ENCODE measurements at regions not wholly inside any gene's neighbourhood (a gene's known extent, or its start where the extent isn't known, plus 50 kb on each side); places are given as distances from the start of the nearest gene placed in this dataset.

DNA sequence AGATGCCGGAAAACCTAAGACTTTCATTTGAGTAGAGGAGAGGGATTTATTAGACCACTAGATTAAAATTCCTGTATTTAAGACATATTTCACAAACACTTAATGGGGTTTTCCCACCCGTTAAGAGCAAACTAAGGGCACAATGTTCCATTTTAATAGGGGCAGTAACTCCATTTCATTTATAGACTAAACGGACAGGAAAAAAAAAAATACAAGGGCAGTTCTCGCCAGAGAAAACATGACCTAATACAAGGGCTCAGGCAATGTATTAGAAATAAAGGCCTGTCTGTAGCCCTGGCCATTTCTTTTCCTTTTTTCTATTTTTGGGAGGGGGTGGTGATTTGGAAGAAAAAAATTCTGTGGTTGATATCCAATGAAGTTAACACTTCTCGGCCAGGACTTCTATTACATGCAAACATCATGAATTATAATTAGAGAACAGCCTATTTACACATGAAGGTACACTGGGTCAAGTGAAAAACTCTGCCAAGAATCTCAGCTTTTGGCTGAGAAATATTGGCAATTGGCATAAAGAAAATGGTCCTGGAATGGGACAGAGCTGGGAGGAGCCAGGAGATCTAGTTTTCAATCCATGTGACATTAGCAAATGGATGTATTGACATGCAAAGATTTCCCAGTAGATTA lies 641.1 kb upstream of the TBX3 start (continued):
- TF ChIP-seq, protein P1, sequence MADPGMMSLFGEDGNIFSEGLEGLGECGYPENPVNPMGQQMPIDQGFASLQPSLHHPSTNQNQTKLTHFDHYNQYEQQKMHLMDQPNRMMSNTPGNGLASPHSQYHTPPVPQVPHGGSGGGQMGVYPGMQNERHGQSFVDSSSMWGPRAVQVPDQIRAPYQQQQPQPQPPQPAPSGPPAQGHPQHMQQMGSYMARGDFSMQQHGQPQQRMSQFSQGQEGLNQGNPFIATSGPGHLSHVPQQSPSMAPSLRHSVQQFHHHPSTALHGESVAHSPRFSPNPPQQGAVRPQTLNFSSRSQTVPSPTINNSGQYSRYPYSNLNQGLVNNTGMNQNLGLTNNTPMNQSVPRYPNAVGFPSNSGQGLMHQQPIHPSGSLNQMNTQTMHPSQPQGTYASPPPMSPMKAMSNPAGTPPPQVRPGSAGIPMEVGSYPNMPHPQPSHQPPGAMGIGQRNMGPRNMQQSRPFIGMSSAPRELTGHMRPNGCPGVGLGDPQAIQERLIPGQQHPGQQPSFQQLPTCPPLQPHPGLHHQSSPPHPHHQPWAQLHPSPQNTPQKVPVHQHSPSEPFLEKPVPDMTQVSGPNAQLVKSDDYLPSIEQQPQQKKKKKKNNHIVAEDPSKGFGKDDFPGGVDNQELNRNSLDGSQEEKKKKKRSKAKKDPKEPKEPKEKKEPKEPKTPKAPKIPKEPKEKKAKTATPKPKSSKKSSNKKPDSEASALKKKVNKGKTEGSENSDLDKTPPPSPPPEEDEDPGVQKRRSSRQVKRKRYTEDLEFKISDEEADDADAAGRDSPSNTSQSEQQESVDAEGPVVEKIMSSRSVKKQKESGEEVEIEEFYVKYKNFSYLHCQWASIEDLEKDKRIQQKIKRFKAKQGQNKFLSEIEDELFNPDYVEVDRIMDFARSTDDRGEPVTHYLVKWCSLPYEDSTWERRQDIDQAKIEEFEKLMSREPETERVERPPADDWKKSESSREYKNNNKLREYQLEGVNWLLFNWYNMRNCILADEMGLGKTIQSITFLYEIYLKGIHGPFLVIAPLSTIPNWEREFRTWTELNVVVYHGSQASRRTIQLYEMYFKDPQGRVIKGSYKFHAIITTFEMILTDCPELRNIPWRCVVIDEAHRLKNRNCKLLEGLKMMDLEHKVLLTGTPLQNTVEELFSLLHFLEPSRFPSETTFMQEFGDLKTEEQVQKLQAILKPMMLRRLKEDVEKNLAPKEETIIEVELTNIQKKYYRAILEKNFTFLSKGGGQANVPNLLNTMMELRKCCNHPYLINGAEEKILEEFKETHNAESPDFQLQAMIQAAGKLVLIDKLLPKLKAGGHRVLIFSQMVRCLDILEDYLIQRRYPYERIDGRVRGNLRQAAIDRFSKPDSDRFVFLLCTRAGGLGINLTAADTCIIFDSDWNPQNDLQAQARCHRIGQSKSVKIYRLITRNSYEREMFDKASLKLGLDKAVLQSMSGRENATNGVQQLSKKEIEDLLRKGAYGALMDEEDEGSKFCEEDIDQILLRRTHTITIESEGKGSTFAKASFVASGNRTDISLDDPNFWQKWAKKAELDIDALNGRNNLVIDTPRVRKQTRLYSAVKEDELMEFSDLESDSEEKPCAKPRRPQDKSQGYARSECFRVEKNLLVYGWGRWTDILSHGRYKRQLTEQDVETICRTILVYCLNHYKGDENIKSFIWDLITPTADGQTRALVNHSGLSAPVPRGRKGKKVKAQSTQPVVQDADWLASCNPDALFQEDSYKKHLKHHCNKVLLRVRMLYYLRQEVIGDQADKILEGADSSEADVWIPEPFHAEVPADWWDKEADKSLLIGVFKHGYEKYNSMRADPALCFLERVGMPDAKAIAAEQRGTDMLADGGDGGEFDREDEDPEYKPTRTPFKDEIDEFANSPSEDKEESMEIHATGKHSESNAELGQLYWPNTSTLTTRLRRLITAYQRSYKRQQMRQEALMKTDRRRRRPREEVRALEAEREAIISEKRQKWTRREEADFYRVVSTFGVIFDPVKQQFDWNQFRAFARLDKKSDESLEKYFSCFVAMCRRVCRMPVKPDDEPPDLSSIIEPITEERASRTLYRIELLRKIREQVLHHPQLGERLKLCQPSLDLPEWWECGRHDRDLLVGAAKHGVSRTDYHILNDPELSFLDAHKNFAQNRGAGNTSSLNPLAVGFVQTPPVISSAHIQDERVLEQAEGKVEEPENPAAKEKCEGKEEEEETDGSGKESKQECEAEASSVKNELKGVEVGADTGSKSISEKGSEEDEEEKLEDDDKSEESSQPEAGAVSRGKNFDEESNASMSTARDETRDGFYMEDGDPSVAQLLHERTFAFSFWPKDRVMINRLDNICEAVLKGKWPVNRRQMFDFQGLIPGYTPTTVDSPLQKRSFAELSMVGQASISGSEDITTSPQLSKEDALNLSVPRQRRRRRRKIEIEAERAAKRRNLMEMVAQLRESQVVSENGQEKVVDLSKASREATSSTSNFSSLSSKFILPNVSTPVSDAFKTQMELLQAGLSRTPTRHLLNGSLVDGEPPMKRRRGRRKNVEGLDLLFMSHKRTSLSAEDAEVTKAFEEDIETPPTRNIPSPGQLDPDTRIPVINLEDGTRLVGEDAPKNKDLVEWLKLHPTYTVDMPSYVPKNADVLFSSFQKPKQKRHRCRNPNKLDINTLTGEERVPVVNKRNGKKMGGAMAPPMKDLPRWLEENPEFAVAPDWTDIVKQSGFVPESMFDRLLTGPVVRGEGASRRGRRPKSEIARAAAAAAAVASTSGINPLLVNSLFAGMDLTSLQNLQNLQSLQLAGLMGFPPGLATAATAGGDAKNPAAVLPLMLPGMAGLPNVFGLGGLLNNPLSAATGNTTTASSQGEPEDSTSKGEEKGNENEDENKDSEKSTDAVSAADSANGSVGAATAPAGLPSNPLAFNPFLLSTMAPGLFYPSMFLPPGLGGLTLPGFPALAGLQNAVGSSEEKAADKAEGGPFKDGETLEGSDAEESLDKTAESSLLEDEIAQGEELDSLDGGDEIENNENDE (IDR thresholded peaks at IDR 0.05; ENCODE audit: insufficient replicate concordance, low read length), result no peak
- TF ChIP-seq POLR2AphosphoS5 (IDR thresholded peaks at IDR 0.05; ENCODE audit: low read depth, low read length) (no peak), RNF2 (IDR thresholded peaks at IDR 0.05; ENCODE audit: borderline replicate concordance, low read depth, low read length, missing control alignments, poor library complexity, severe bottlenecking) (no peak), TEAD4 (IDR thresholded peaks at IDR 0.05; ENCODE audit: low read depth, low read length) (no peak), TAF7 (optimal IDR thresholded peaks at IDR 0.05; ENCODE audit: borderline replicate concordance, low read depth, low read length) (no peak)

Measured in H1 (cell line).